C4-2B (cell line): ENCODE measurements at regions not wholly inside any gene's neighbourhood (a gene's known extent, or its start where the extent isn't known, plus 50 kb on each side); places are given as distances from the start of the nearest gene placed in this dataset.

Experiments
- CTCF ChIP-seq: fragments of 450-650 bp; conservative IDR thresholded peaks from 2 replicates; pipeline ENCODE4 v1.5.1; 2017; ENCODE audit warnings: mild to moderate bottlenecking
- ZFX ChIP-seq: fragments of 450-650 bp; IDR thresholded peaks from 2 replicates; pipeline ENCODE4 v1.6.1; 2017

DNA sequence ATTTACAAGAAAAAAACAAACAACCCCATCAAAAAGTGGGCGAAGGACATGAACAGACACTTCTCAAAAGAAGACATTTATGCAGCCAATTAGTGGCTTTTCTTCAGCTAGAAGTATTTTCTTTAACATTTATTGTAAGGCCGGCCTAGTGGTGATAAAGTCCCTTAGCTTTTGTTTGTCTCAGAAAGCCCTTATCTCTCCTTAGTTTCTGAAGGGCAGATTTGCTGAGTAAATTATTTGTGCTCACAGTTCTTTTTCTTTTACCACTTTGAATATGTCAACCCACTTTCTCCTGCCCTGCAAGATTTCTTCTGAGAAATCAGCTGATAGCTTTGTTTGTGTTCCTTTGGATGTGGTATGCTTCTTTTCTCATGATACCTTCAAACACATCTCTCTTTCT, 344.0 kb upstream of the SYNCRIP start:
- TF ChIP-seq CTCF (no peak), ZFX (no peak)
